HEK293 (cell line): ENCODE measurements at regions not wholly inside any gene's neighbourhood (a gene's known extent, or its start where the extent isn't known, plus 50 kb on each side); places are given as distances from the start of the nearest gene placed in this dataset.

Experiments
- CTCF ChIA-PET: fragments of 350-600 bp; formaldehyde crosslinking; extraction: SDS; loops from one replicate; lab custom pipeline; 2021; ENCODE audit warnings: antibody characterized with exemption; lab: Yijun Ruan, JAX
- POLR2A ChIA-PET: fragments of 300-600 bp; formaldehyde crosslinking; extraction: SDS; loops from one replicate; lab custom pipeline; 2020; ENCODE audit warnings: antibody characterized with exemption, inconsistent platforms; lab: Yijun Ruan, JAX
- H3K27ac ChIP-seq: fragments of 200-500 bp; sonication (Bioruptor generic); 2 replicates; pipeline ENCODE4 v1.5.1; 2014; ENCODE audit warnings: low read depth, low read length, control low read depth, inconsistent platforms; ENCODE audit errors: extremely low read depth
- H3K36me3 ChIP-seq, 2 experiments: fragments of 200-500 bp in 1 of 2; sonication (Bioruptor generic) in 1 of 2; 1 replicate in 1 of 2; 2 replicates in 1 of 2; pipeline ENCODE4 v1.5.1; 2014 to 2017; ENCODE audit warnings: inconsistent platforms in 2 of 2, low read length in 2 of 2; ENCODE audit not compliant: control insufficient read depth in 2 of 2, insufficient read depth in 1 of 2
- H3K4me1 ChIP-seq: fragments of 200-500 bp; sonication (Bioruptor generic); 2 replicates; pipeline ENCODE4 v1.5.1; 2014; ENCODE audit warnings: mild to moderate bottlenecking, low read length, inconsistent platforms; ENCODE audit not compliant: control insufficient read depth, insufficient read depth
- H3K4me3 ChIP-seq: 2 replicates; pipeline ENCODE4 v1.5.1; 2011; ENCODE audit warnings: low read depth, mild to moderate bottlenecking, control low read depth, low read length, moderate library complexity
- H3K9me3 ChIP-seq: fragments of 200-500 bp; sonication (Bioruptor generic); 2 replicates; pipeline ENCODE4 v1.5.1; 2014; ENCODE audit warnings: low read depth, low read length, inconsistent platforms; ENCODE audit not compliant: control insufficient read depth, insufficient read depth
- ATF2 ChIP-seq: fragments of 450-650 bp; formaldehyde crosslinking; IDR thresholded peaks from 2 replicates; pipeline ENCODE4 v1.5.1; 2016; ENCODE audit warnings: missing biosample characterization, missing genetic modification characterization, low read depth
- HOXC10 ChIP-seq: sonication (generic); formaldehyde crosslinking; IDR thresholded peaks from 2 replicates; pipeline ENCODE4 v1.8.1; 2023; ENCODE audit warnings: mild to moderate bottlenecking, missing genetic modification reagents
- KLF8 ChIP-seq: fragments of 450-650 bp; formaldehyde crosslinking; IDR thresholded peaks from 2 replicates; pipeline ENCODE4 v1.5.1; 2016; ENCODE audit warnings: missing biosample characterization, missing genetic modification characterization
- OVOL3 ChIP-seq: fragments of 450-650 bp; formaldehyde crosslinking; IDR thresholded peaks from 2 replicates; pipeline ENCODE4 v1.5.1; 2016; ENCODE audit warnings: missing biosample characterization, missing genetic modification characterization
- SP7 ChIP-seq: fragments of 450-650 bp; formaldehyde crosslinking; IDR thresholded peaks from 2 replicates; pipeline ENCODE4 v1.5.1; 2016; ENCODE audit warnings: missing biosample characterization, missing genetic modification characterization
- TSHZ1 ChIP-seq: fragments of 450-650 bp; formaldehyde crosslinking; IDR thresholded peaks from 2 replicates; pipeline ENCODE4 v1.5.1; 2016; ENCODE audit warnings: missing biosample characterization, missing genetic modification characterization, borderline replicate concordance
- ZBTB11 ChIP-seq: fragments of 450-650 bp; formaldehyde crosslinking; conservative IDR thresholded peaks from 2 replicates; pipeline ENCODE4 v1.5.1; 2016; ENCODE audit warnings: low read depth, missing biosample characterization, missing genetic modification characterization
- ZNF114 ChIP-seq: fragments of 450-650 bp; formaldehyde crosslinking; IDR thresholded peaks from 2 replicates; pipeline ENCODE4 v1.5.0; 2017; ENCODE audit warnings: missing biosample characterization, missing genetic modification characterization
- ZNF239 ChIP-seq: fragments of 450-650 bp; formaldehyde crosslinking; IDR thresholded peaks from 2 replicates; pipeline ENCODE4 v1.5.1; 2016; ENCODE audit warnings: missing biosample characterization, missing genetic modification characterization
- ZNF341 ChIP-seq: fragments of 450-650 bp; formaldehyde crosslinking; IDR thresholded peaks from 2 replicates; pipeline ENCODE4; 2016; ENCODE audit warnings: low read depth, missing biosample characterization, missing genetic modification characterization
- ZNF394 ChIP-seq: fragments of 450-650 bp; formaldehyde crosslinking; IDR thresholded peaks from 2 replicates; pipeline ENCODE4 v1.5.1; 2016; ENCODE audit warnings: missing biosample characterization, missing genetic modification characterization, mild to moderate bottlenecking, moderate library complexity, borderline replicate concordance
- ZNF433 ChIP-seq: fragments of 450-650 bp; formaldehyde crosslinking; IDR thresholded peaks from 2 replicates; pipeline ENCODE4 v1.5.1; 2016; ENCODE audit warnings: missing biosample characterization, missing genetic modification characterization, low read depth
- ZNF473 ChIP-seq: fragments of 450-650 bp; formaldehyde crosslinking; IDR thresholded peaks from 2 replicates; pipeline ENCODE4 v1.5.1; 2017; ENCODE audit warnings: missing biosample characterization, missing genetic modification characterization
- ZNF544 ChIP-seq: fragments of 450-650 bp; formaldehyde crosslinking; IDR thresholded peaks from 2 replicates; pipeline ENCODE4 v1.5.0; 2017; ENCODE audit warnings: missing biosample characterization, missing genetic modification characterization
- ZNF585B ChIP-seq: fragments of 450-650 bp; formaldehyde crosslinking; IDR thresholded peaks from 2 replicates; pipeline ENCODE4 v1.5.1; 2016; ENCODE audit warnings: missing biosample characterization, missing genetic modification characterization
- ZNF660 ChIP-seq: fragments of 450-650 bp; IDR thresholded peaks from 2 replicates; pipeline ENCODE4 v1.5.1; 2018; ENCODE audit warnings: missing biosample characterization, mild to moderate bottlenecking, missing genetic modification characterization
- ZSCAN30 ChIP-seq: fragments of 450-650 bp; IDR thresholded peaks from 2 replicates; pipeline ENCODE4 v1.5.1; 2018; ENCODE audit warnings: missing biosample characterization, mild to moderate bottlenecking, missing genetic modification characterization, moderate library complexity

GRCh38 chr12:13896063-13896626 is 85.3 kb downstream of the GRIN2B start:
- ChIA-PET CTCF (interaction anchor here (1.5 to 1.7 kb wide), 2 partner anchors 9 kb away, joined by 3 to 4 read pairs; no protein-coding TSS in a partner anchor), POLR2A (no interaction called here)
- no peak overlapping the region for H3K4me3 ChIP-seq
- no peaks in the 10 kb centered on the region for H3K36me3 ChIP-seq
- H3K27ac ChIP-seq, result no peak overlapping the region
- TF ChIP-seq ATF2 (tag by site-specific recombination) (no peak), KLF8 (tag by site-specific recombination) (no peak), HOXC10 (CRISPR knock-in tag) (no peak), ZNF341 (tag by site-specific recombination) (no peak)
- no peaks in the 10 kb centered on the region for H3K4me1 ChIP-seq
- H3K9me3 ChIP-seq, result no peaks in the 10 kb centered on the region

GRCh38 chr12:13891902-13892301 is 89.5 kb downstream of the GRIN2B start:
- CTCF ChIA-PET, result interaction anchor here (0.6 kb wide), 1 partner anchor 292 kb away, joined by 3 read pairs; no protein-coding TSS in a partner anchor
- no peaks in the 10 kb centered on the region for H3K4me1 ChIP-seq
- POLR2A ChIA-PET, result no interaction called here
- TF ChIP-seq ZNF394 (no peak), OVOL3 (tag by site-specific recombination) (no peak), ZNF660 (tag by site-specific recombination) (no peak), ZNF544 (tag by site-specific recombination) (no peak), ZNF114 (tag by site-specific recombination) (no peak), TSHZ1 (tag by site-specific recombination) (no peak), SP7 (tag by site-specific recombination) (no peak), ZBTB11 (tag by site-specific recombination) (no peak), ZNF239 (no peak), ZNF433 (tag by site-specific recombination) (no peak), ZSCAN30 (tag by site-specific recombination) (no peak), ZNF585B (tag by site-specific recombination) (no peak), ZNF473 (no peak)
- TF ChIP-seq, all 188 proteins: peak for 0
- Histone ChIP-seq H3K27ac (no peak overlapping the region), H3K9me3 (no peaks in the 10 kb centered on the region), H3K36me3 (no peaks in the 10 kb centered on the region), H3K4me3 (no peak overlapping the region)
